GM13976 (cell line): ENCODE measurements at regions not wholly inside any gene's neighbourhood (a gene's known extent, or its start where the extent isn't known, plus 50 kb on each side); places are given as distances from the start of the nearest gene placed in this dataset.
"Not testable (repeated sequence)": the region's sequence is repeated elsewhere in the genome, so short reads cannot be mapped to it uniquely, and the experiment has no call there.

ENCODE experiments used
- DNase-seq: peaks from one replicate; pipeline ENCODE4 v3.0.0; 2012; ENCODE audit warnings: low spot score
- CTCF ChIP-seq: IDR thresholded peaks from 2 replicates; pipeline ENCODE4 v1.5.1; 2012; ENCODE audit warnings: borderline replicate concordance, mild to moderate bottlenecking; ENCODE audit not compliant: insufficient read depth; ENCODE audit errors: extremely low read depth, missing control alignments, control extremely low read depth
- in situ Hi-C: fragments of 300-500 bp; cut with MboI; formaldehyde crosslinking; loops from one replicate; pipeline ENCODE4 v1.12.0; 2022; ENCODE audit warnings: low sequenced_read_pairs, mixed read lengths, inconsistent platforms; ENCODE audit not compliant: unreplicated experiment

- no peak for TF ChIP-seq CTCF
- in situ Hi-C loops = no loop called here
- no peak for DNase-seq
These were observed 79.3 kb upstream of the SHOX start for GRCh38 chrX:551306-551705.

GRCh38 chrX:552496-552895 lies 78.1 kb upstream of the SHOX start:
- in situ Hi-C loops = no loop called here
- no peak for DNase-seq
- TF ChIP-seq CTCF = no peak

GRCh38 chrX:554271-554670 lies 76.3 kb upstream of the SHOX start:
- in situ Hi-C loops = no loop called here
- DNase-seq = no peak
- TF ChIP-seq CTCF = no peak

GRCh38 chrX:555725-556666 lies 74.6 kb upstream of the SHOX start:
- no peak for TF ChIP-seq CTCF
- in situ Hi-C loops = no loop called here
- DNase-seq = no peak

- DNase-seq, in situ Hi-C loops: not testable (repeated sequence)
These were observed 73.0 kb upstream of the SHOX start for GRCh38 chrX:557601-558000.

GRCh38 chrX:559282-559681 lies 71.3 kb upstream of the SHOX start:
- in situ Hi-C loops, DNase-seq: not testable (repeated sequence)

GRCh38 chrX:567891-568290 lies 62.7 kb upstream of the SHOX start:
- DNase-seq = no peak
- no peak for TF ChIP-seq CTCF
- in situ Hi-C loops = no loop called here
